ENCODE measurements at regions not wholly inside any gene's neighbourhood (a gene's known extent, or its start where the extent isn't known, plus 50 kb on each side); places are given as distances from the start of the nearest gene placed in this dataset.

- DNase-seq = peak in 1 of 2 donors; percentile 27
- Histone ChIP-seq H3K14ac (ENCODE audit: low read length) (no peak overlapping the region), H2BK5ac (ENCODE audit: low read depth, low read length, poor library complexity) (no peak overlapping the region), H3K9me3 (ENCODE audit: insufficient read depth, low read depth, low read length) (no peaks in the 10 kb centered on the region), H3K79me2 (ENCODE audit: control insufficient read depth, insufficient read depth, low read length, poor library complexity) (no peaks in the 10 kb centered on the region), H4K12ac (ENCODE audit: low read depth, low read length) (no peak overlapping the region), H4K91ac (ENCODE audit: low read depth, low read length) (no peak overlapping the region), H3K36me3 (ENCODE audit: control insufficient read depth in 1 of 2, insufficient read depth in 2 of 2, low read length in 2 of 2) (no peaks in the 10 kb centered on the region), H4K8ac (ENCODE audit: low read depth, low read length) (no peak overlapping the region), H3K79me1 (ENCODE audit: low read length) (no peaks in the 10 kb centered on the region), H3K27ac (ENCODE audit: low read depth, low read length) (no peak overlapping the region), H3K27me3 (ENCODE audit: insufficient read depth, low read length) (no peaks in the 10 kb centered on the region), H2BK12ac (ENCODE audit: low read length) (no peak overlapping the region), H2AFZ (ENCODE audit: insufficient read depth, low read length, poor library complexity) (no peak overlapping the region), H3K4ac (ENCODE audit: low read depth, low read length) (no peak overlapping the region), H3K9ac (ENCODE audit: low read length) (no peak overlapping the region), H3K4me1 (ENCODE audit: control insufficient read depth in 1 of 2, insufficient read depth in 2 of 2, low read length in 2 of 2) (no peaks in the 10 kb centered on the region), H2AK5ac (ENCODE audit: low read length) (no peak overlapping the region), H2BK120ac (ENCODE audit: insufficient read depth, low read length, poor library complexity) (no peak overlapping the region), H3K18ac (ENCODE audit: low read length) (no peak overlapping the region), H3K4me3 (ENCODE audit: low read depth, low read length) (no peak overlapping the region), H3K23ac (ENCODE audit: low read length) (no peak overlapping the region), H3K4me2 (ENCODE audit: low read length) (no peak overlapping the region)
- WGBS (ENCODE audit: extremely low coverage, insufficient coverage, insufficient read length) = no CpG with 5 or more reads among the region's 2 CpGs
These were observed 147.3 kb upstream of the UBE2E2 start for GRCh38 chr3:23055733-23056376.

- no peaks in the 10 kb centered on the region for H3K79me1 ChIP-seq (ENCODE audit: low read length)
- no peak overlapping the region for H2AFZ ChIP-seq (ENCODE audit: insufficient read depth, low read length, poor library complexity)
- H3K9ac ChIP-seq (ENCODE audit: low read length) = no peak overlapping the region
- no peak overlapping the region for H4K8ac ChIP-seq (ENCODE audit: low read depth, low read length)
- WGBS (ENCODE audit: extremely low coverage, insufficient coverage, insufficient read length) = no CpG with 5 or more reads among the region's 1 CpG
- H2AK5ac ChIP-seq (ENCODE audit: low read length) = no peak overlapping the region
- no peaks in the 10 kb centered on the region for H3K9me3 ChIP-seq (ENCODE audit: insufficient read depth, low read depth, low read length)
- H3K4me1 ChIP-seq (ENCODE audit: control insufficient read depth in 1 of 2, insufficient read depth in 2 of 2, low read length in 2 of 2) = peaks cover 1% of the 10 kb centered on the region in 2 experiments
- no peak overlapping the region for H3K18ac ChIP-seq (ENCODE audit: low read length)
- no peak overlapping the region for H3K4me2 ChIP-seq (ENCODE audit: low read length)
- no peak overlapping the region for H3K4ac ChIP-seq (ENCODE audit: low read depth, low read length)
- no peaks in the 10 kb centered on the region for H3K27me3 ChIP-seq (ENCODE audit: insufficient read depth, low read length)
- H3K14ac ChIP-seq (ENCODE audit: low read length) = no peak overlapping the region
- no peaks in the 10 kb centered on the region for H3K79me2 ChIP-seq (ENCODE audit: control insufficient read depth, insufficient read depth, low read length, poor library complexity)
- H4K91ac ChIP-seq (ENCODE audit: low read depth, low read length) = no peak overlapping the region
- H2BK5ac ChIP-seq (ENCODE audit: low read depth, low read length, poor library complexity) = no peak overlapping the region
- H2BK12ac ChIP-seq (ENCODE audit: low read length) = no peak overlapping the region
- no peak for DNase-seq
- H2BK120ac ChIP-seq (ENCODE audit: insufficient read depth, low read length, poor library complexity) = no peak overlapping the region
- H3K4me3 ChIP-seq (ENCODE audit: low read depth, low read length) = no peak overlapping the region
- no peak overlapping the region for H3K23ac ChIP-seq (ENCODE audit: low read length)
- H3K27ac ChIP-seq (ENCODE audit: low read depth, low read length) = no peak overlapping the region
- no peaks in the 10 kb centered on the region for H3K36me3 ChIP-seq (ENCODE audit: control insufficient read depth in 1 of 2, insufficient read depth in 2 of 2, low read length in 2 of 2)
- no peak overlapping the region for H4K12ac ChIP-seq (ENCODE audit: low read depth, low read length)
These were observed 140.5 kb upstream of the UBE2E2 start for GRCh38 chr3:23062582-23062981.

DNA sequence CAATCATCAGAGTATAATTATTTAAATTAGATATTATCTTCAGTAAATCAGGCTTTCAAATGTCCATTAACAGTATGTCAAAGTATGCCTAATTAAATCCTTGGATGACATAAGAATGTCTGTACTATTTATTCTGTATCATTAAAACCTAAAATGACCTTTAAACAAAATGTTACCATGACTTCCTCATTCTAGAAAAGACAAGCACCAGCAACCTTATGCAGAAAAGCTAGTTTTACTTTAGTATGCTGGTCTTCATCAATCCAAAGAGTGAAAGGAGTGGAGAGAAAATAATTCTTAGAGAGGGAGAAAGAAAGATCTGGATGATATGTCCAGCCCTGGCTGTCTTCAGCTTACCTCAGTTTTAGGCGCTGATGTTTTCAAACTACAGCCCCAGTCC is 140.1 kb upstream of the UBE2E2 start:
- Histone ChIP-seq H3K4ac (ENCODE audit: low read depth, low read length) (no peak overlapping the region), H3K27ac (ENCODE audit: low read depth, low read length) (no peak overlapping the region), H2AFZ (ENCODE audit: insufficient read depth, low read length, poor library complexity) (no peak overlapping the region), H2AK5ac (ENCODE audit: low read length) (no peak overlapping the region), H3K4me2 (ENCODE audit: low read length) (no peak overlapping the region), H3K79me1 (ENCODE audit: low read length) (no peaks in the 10 kb centered on the region), H3K4me1 (ENCODE audit: control insufficient read depth in 1 of 2, insufficient read depth in 2 of 2, low read length in 2 of 2) (peaks cover 3% of the 10 kb centered on the region in 2 experiments), H3K4me3 (ENCODE audit: low read depth, low read length) (no peak overlapping the region), H4K12ac (ENCODE audit: low read depth, low read length) (no peak overlapping the region), H3K23ac (ENCODE audit: low read length) (no peak overlapping the region), H3K18ac (ENCODE audit: low read length) (no peak overlapping the region), H3K9ac (ENCODE audit: low read length) (no peak overlapping the region), H4K8ac (ENCODE audit: low read depth, low read length) (no peak overlapping the region), H3K27me3 (ENCODE audit: insufficient read depth, low read length) (no peaks in the 10 kb centered on the region), H2BK12ac (ENCODE audit: low read length) (no peak overlapping the region), H3K14ac (ENCODE audit: low read length) (no peak overlapping the region), H3K36me3 (ENCODE audit: control insufficient read depth in 1 of 2, insufficient read depth in 2 of 2, low read length in 2 of 2) (no peaks in the 10 kb centered on the region), H2BK5ac (ENCODE audit: low read depth, low read length, poor library complexity) (no peak overlapping the region), H2BK120ac (ENCODE audit: insufficient read depth, low read length, poor library complexity) (no peak overlapping the region), H4K91ac (ENCODE audit: low read depth, low read length) (no peak overlapping the region), H3K79me2 (ENCODE audit: control insufficient read depth, insufficient read depth, low read length, poor library complexity) (no peaks in the 10 kb centered on the region), H3K9me3 (ENCODE audit: insufficient read depth, low read depth, low read length) (no peaks in the 10 kb centered on the region)
- no peak for DNase-seq
- WGBS (ENCODE audit: extremely low coverage, insufficient coverage, insufficient read length) = no CpG with 5 or more reads among the region's 1 CpG

DNA sequence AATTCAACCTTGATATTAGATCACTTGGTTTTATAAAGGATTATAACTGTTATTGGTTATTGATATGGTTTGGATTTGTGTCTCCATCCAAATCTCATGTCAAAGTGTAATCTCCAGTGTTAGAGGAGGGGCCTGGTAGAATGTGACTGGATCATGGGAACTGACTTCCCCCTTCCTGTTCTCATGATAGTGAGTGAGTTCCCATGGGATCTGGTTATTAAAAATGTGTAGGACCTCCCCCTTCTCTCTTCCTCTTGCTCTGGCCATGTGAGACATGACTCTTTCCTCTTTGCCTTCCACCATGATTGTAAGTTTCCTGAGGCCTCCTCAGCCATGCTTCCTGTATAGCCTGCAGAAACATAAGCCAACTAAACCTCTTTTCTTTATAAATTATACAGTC is 136.0 kb upstream of the UBE2E2 start:
- H3K14ac ChIP-seq (ENCODE audit: low read length) = no peak overlapping the region
- H2BK12ac ChIP-seq (ENCODE audit: low read length) = no peak overlapping the region
- no peak overlapping the region for H4K8ac ChIP-seq (ENCODE audit: low read depth, low read length)
- H3K9ac ChIP-seq (ENCODE audit: low read length) = no peak overlapping the region
- H2AFZ ChIP-seq (ENCODE audit: insufficient read depth, low read length, poor library complexity) = no peak overlapping the region
- H3K4ac ChIP-seq (ENCODE audit: low read depth, low read length) = no peak overlapping the region
- H2BK120ac ChIP-seq (ENCODE audit: insufficient read depth, low read length, poor library complexity) = no peak overlapping the region
- no peak overlapping the region for H3K4me2 ChIP-seq (ENCODE audit: low read length)
- DNase-seq = no peak
- H3K79me1 ChIP-seq (ENCODE audit: low read length) = no peaks in the 10 kb centered on the region
- no peak overlapping the region for H3K23ac ChIP-seq (ENCODE audit: low read length)
- H3K18ac ChIP-seq (ENCODE audit: low read length) = no peak overlapping the region
- no peak overlapping the region for H3K4me3 ChIP-seq (ENCODE audit: low read depth, low read length)
- H3K27me3 ChIP-seq (ENCODE audit: insufficient read depth, low read length) = no peaks in the 10 kb centered on the region
- H3K4me1 ChIP-seq (ENCODE audit: control insufficient read depth in 1 of 2, insufficient read depth in 2 of 2, low read length in 2 of 2) = peaks cover 5% of the 10 kb centered on the region in 2 experiments
- H3K27ac ChIP-seq (ENCODE audit: low read depth, low read length) = no peak overlapping the region
- no peaks in the 10 kb centered on the region for H3K36me3 ChIP-seq (ENCODE audit: control insufficient read depth in 1 of 2, insufficient read depth in 2 of 2, low read length in 2 of 2)
- H2AK5ac ChIP-seq (ENCODE audit: low read length) = no peak overlapping the region
- no peak overlapping the region for H4K12ac ChIP-seq (ENCODE audit: low read depth, low read length)
- H4K91ac ChIP-seq (ENCODE audit: low read depth, low read length) = no peak overlapping the region
- H3K9me3 ChIP-seq (ENCODE audit: insufficient read depth, low read depth, low read length) = no peaks in the 10 kb centered on the region
- H3K79me2 ChIP-seq (ENCODE audit: control insufficient read depth, insufficient read depth, low read length, poor library complexity) = no peaks in the 10 kb centered on the region
- H2BK5ac ChIP-seq (ENCODE audit: low read depth, low read length, poor library complexity) = no peak overlapping the region
